Body of pancreas (tissue), 4 donors: ENCODE measurements at regions not wholly inside any gene's neighbourhood (a gene's known extent, or its start where the extent isn't known, plus 50 kb on each side); places are given as distances from the start of the nearest gene placed in this dataset.

Experiments
- POLR2A ChIP-seq, 3 donors: fragments of 450-650 bp; IDR thresholded peaks; one replicate each; pipeline ENCODE4 v1.6.1; 2016; ENCODE audit warnings: antibody characterized with exemption in 3 of 3, mild to moderate bottlenecking in 2 of 3
- TF ChIP-seq, protein P1 (sequence below), 7 experiments: fragments of 450-650 bp in 4 of 7; fragments of 200-600 bp in 3 of 7; sonication (generic) in 3 of 7; IDR thresholded peaks; one replicate each; pipeline ENCODE4 v1.5.1; 2016 to 2019; ENCODE audit warnings: antibody characterized with exemption in 7 of 7

- TF ChIP-seq, protein P1, sequence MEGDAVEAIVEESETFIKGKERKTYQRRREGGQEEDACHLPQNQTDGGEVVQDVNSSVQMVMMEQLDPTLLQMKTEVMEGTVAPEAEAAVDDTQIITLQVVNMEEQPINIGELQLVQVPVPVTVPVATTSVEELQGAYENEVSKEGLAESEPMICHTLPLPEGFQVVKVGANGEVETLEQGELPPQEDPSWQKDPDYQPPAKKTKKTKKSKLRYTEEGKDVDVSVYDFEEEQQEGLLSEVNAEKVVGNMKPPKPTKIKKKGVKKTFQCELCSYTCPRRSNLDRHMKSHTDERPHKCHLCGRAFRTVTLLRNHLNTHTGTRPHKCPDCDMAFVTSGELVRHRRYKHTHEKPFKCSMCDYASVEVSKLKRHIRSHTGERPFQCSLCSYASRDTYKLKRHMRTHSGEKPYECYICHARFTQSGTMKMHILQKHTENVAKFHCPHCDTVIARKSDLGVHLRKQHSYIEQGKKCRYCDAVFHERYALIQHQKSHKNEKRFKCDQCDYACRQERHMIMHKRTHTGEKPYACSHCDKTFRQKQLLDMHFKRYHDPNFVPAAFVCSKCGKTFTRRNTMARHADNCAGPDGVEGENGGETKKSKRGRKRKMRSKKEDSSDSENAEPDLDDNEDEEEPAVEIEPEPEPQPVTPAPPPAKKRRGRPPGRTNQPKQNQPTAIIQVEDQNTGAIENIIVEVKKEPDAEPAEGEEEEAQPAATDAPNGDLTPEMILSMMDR (IDR thresholded peaks at IDR 0.05) = no peak
- no peak for TF ChIP-seq POLR2A (IDR thresholded peaks at IDR 0.05)
Observed at GRCh38 chr16:49094471-49094870, 187.2 kb downstream of the CBLN1 start.
